ENCODE measurements at regions not wholly inside any gene's neighbourhood (a gene's known extent, or its start where the extent isn't known, plus 50 kb on each side); places are given as distances from the start of the nearest gene placed in this dataset.

GRCh38 chr18:75880925-75881504 is 453.5 kb upstream of the SMIM21 start:
- H3K9me2 ChIP-seq (replicated peaks; ENCODE audit: insufficient read depth, low read length) = no peaks in the 10 kb centered on the region; the same call in 1 of the 2 replicates
- no peak for DNase-seq
- H3K27me3 ChIP-seq (replicated peaks; ENCODE audit: insufficient read depth, low read length) = no peaks in the 10 kb centered on the region
- H3K9me3 ChIP-seq (replicated peaks; ENCODE audit: insufficient read depth, low read length) = no peaks in the 10 kb centered on the region
- no peaks in the 10 kb centered on the region for H3K79me2 ChIP-seq (ENCODE audit: low read length)
- H3K4me3 ChIP-seq (ENCODE audit: low read length) = no peak overlapping the region
- no peaks in the 10 kb centered on the region for H3F3A ChIP-seq (ENCODE audit: insufficient read depth, low read length)
- H3K9ac ChIP-seq (ENCODE audit: low read length) = no peak overlapping the region
- no peaks in the 10 kb centered on the region for H4K20me1 ChIP-seq (ENCODE audit: insufficient read depth, low read length)
- no peaks in the 10 kb centered on the region for H3K4me1 ChIP-seq (ENCODE audit: low read length)
- H3K27ac ChIP-seq (ENCODE audit: low read length) = no peak overlapping the region
- no peak for TF ChIP-seq EZH2 (optimal IDR thresholded peaks at IDR 0.05; ENCODE audit: low read depth, low read length)
- TF ChIP-seq EZH2phosphoT487 (IDR thresholded peaks at IDR 0.05; ENCODE audit: low read length) = no peak
- no peak for TF ChIP-seq CTCF (IDR thresholded peaks at IDR 0.05; ENCODE audit: low read length)
- H3K4me2 ChIP-seq (ENCODE audit: low read depth, low read length) = no peak overlapping the region
- no peak overlapping the region for H2AFZ ChIP-seq (ENCODE audit: low read length)
- no peaks in the 10 kb centered on the region for H3K36me3 ChIP-seq (replicated peaks; ENCODE audit: insufficient read depth, low read length)

GRCh38 chr18:75880266-75880665 is 452.8 kb upstream of the SMIM21 start:
- Histone ChIP-seq H3K79me2 (ENCODE audit: low read length) (no peaks in the 10 kb centered on the region), H3K4me1 (ENCODE audit: low read length) (no peaks in the 10 kb centered on the region), H2AFZ (ENCODE audit: low read length) (no peak overlapping the region), H3K27ac (ENCODE audit: low read length) (no peak overlapping the region), H3K4me3 (ENCODE audit: low read length) (no peak overlapping the region), H4K20me1 (ENCODE audit: insufficient read depth, low read length) (no peaks in the 10 kb centered on the region), H3K4me2 (ENCODE audit: low read depth, low read length) (no peak overlapping the region), H3K9me2 (replicated peaks; ENCODE audit: insufficient read depth, low read length) (no peaks in the 10 kb centered on the region; the same call in 1 of the 2 replicates), H3K9ac (ENCODE audit: low read length) (no peak overlapping the region), H3K36me3 (replicated peaks; ENCODE audit: insufficient read depth, low read length) (no peaks in the 10 kb centered on the region), H3K9me3 (replicated peaks; ENCODE audit: insufficient read depth, low read length) (no peaks in the 10 kb centered on the region), H3F3A (ENCODE audit: insufficient read depth, low read length) (no peaks in the 10 kb centered on the region), H3K27me3 (replicated peaks; ENCODE audit: insufficient read depth, low read length) (no peaks in the 10 kb centered on the region)
- TF ChIP-seq EZH2 (optimal IDR thresholded peaks at IDR 0.05; ENCODE audit: low read depth, low read length) (no peak), CTCF (IDR thresholded peaks at IDR 0.05; ENCODE audit: low read length) (no peak)
- DNase-seq = no peak

GRCh38 chr18:75879196-75879595 is 451.7 kb upstream of the SMIM21 start:
- H3K9me2 ChIP-seq (replicated peaks; ENCODE audit: insufficient read depth, low read length) = no peaks in the 10 kb centered on the region; the same call in 1 of the 2 replicates
- H3K27ac ChIP-seq (ENCODE audit: low read length) = no peak overlapping the region
- TF ChIP-seq EZH2phosphoT487 (IDR thresholded peaks at IDR 0.05; ENCODE audit: low read length) (no peak), CTCF (IDR thresholded peaks at IDR 0.05; ENCODE audit: low read length) (no peak), EZH2 (optimal IDR thresholded peaks at IDR 0.05; ENCODE audit: low read depth, low read length) (no peak)
- H3K9ac ChIP-seq (ENCODE audit: low read length) = no peak overlapping the region
- no peak overlapping the region for H3K4me3 ChIP-seq (ENCODE audit: low read length)
- no peak overlapping the region for H3K4me2 ChIP-seq (ENCODE audit: low read depth, low read length)
- H3K27me3 ChIP-seq (replicated peaks; ENCODE audit: insufficient read depth, low read length) = no peaks in the 10 kb centered on the region
- no peak overlapping the region for H2AFZ ChIP-seq (ENCODE audit: low read length)
- no peaks in the 10 kb centered on the region for H4K20me1 ChIP-seq (ENCODE audit: insufficient read depth, low read length)
- H3K79me2 ChIP-seq (ENCODE audit: low read length) = no peaks in the 10 kb centered on the region
- DNase-seq = no peak
- H3K36me3 ChIP-seq (replicated peaks; ENCODE audit: insufficient read depth, low read length) = no peaks in the 10 kb centered on the region
- H3K9me3 ChIP-seq (replicated peaks; ENCODE audit: insufficient read depth, low read length) = no peaks in the 10 kb centered on the region
- H3K4me1 ChIP-seq (ENCODE audit: low read length) = no peaks in the 10 kb centered on the region
- no peaks in the 10 kb centered on the region for H3F3A ChIP-seq (ENCODE audit: insufficient read depth, low read length)
